ENCODE measurements at regions not wholly inside any gene's neighbourhood (a gene's known extent, or its start where the extent isn't known, plus 50 kb on each side); places are given as distances from the start of the nearest gene placed in this dataset.

DNA sequence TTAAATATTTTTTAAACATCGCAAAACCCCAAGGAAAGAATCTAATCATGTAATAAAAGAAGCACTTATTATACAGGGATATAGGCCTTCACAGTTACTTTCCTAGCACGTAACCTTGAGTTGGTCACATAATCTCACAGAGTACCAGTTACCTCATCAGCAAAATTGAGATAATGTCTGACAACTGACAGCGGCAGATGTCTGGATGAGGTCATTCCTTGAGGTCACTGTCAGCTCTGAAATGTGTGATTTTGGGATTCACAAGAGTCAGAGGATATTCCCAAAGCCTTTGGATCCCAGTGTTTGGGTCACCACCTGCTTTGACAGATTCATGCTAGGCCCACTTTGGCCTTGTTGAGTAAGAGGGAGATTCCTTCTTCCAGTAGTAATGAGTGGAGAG, 151.4 kb upstream of the SEMA6D start:
- TF ChIP-seq, protein P1, sequence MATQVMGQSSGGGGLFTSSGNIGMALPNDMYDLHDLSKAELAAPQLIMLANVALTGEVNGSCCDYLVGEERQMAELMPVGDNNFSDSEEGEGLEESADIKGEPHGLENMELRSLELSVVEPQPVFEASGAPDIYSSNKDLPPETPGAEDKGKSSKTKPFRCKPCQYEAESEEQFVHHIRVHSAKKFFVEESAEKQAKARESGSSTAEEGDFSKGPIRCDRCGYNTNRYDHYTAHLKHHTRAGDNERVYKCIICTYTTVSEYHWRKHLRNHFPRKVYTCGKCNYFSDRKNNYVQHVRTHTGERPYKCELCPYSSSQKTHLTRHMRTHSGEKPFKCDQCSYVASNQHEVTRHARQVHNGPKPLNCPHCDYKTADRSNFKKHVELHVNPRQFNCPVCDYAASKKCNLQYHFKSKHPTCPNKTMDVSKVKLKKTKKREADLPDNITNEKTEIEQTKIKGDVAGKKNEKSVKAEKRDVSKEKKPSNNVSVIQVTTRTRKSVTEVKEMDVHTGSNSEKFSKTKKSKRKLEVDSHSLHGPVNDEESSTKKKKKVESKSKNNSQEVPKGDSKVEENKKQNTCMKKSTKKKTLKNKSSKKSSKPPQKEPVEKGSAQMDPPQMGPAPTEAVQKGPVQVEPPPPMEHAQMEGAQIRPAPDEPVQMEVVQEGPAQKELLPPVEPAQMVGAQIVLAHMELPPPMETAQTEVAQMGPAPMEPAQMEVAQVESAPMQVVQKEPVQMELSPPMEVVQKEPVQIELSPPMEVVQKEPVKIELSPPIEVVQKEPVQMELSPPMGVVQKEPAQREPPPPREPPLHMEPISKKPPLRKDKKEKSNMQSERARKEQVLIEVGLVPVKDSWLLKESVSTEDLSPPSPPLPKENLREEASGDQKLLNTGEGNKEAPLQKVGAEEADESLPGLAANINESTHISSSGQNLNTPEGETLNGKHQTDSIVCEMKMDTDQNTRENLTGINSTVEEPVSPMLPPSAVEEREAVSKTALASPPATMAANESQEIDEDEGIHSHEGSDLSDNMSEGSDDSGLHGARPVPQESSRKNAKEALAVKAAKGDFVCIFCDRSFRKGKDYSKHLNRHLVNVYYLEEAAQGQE (IDR thresholded peaks at IDR 0.05; ENCODE audit: low read depth): no peak
- no peak for TF ChIP-seq FOXM1 (IDR thresholded peaks at IDR 0.05; ENCODE audit: borderline replicate concordance, low read depth)
- TF ChIP-seq NFIC (IDR thresholded peaks at IDR 0.05): no peak
- TF ChIP-seq YY1 (IDR thresholded peaks at IDR 0.05; ENCODE audit: low read depth): no peak
- TF ChIP-seq CEBPB (IDR thresholded peaks at IDR 0.05): no peak
- no peak for TF ChIP-seq CREB1 (IDR thresholded peaks at IDR 0.05; ENCODE audit: low read depth)
- no peak for TF ChIP-seq TAF1 (IDR thresholded peaks at IDR 0.05; ENCODE audit: low read depth)
- no peak for TF ChIP-seq EP300 (IDR thresholded peaks at IDR 0.05; ENCODE audit: borderline replicate concordance)
- no peak for TF ChIP-seq USF1 (IDR thresholded peaks at IDR 0.05)
- TF ChIP-seq MAX (IDR thresholded peaks at IDR 0.05): no peak
